Inferior parietal cortex (tissue), 1 donor: ENCODE measurements at regions not wholly inside any gene's neighbourhood (a gene's known extent, or its start where the extent isn't known, plus 50 kb on each side); places are given as distances from the start of the nearest gene placed in this dataset.
"Not testable (repeated sequence)": the region's sequence is repeated elsewhere in the genome, so short reads cannot be mapped to it uniquely, and the experiment has no call there.

Experiments
- DNase-seq: peaks from one replicate; pipeline ENCODE4 v3.0.0-alpha.2; 2016; ENCODE audit errors: extremely low spot score

GRCh38 chrX:137882960-137883359 lies 317.0 kb downstream of the ZIC3 start:
- no peak for DNase-seq

- DNase-seq = not testable (repeated sequence)
These were observed 318.9 kb downstream of the ZIC3 start for GRCh38 chrX:137884813-137885212.

- no peak for DNase-seq
These were observed 325.5 kb downstream of the ZIC3 start for GRCh38 chrX:137891431-137891830.

GRCh38 chrX:137896123-137896522 lies 330.2 kb downstream of the ZIC3 start:
- DNase-seq = no peak

- DNase-seq = no peak
These were observed 349.5 kb downstream of the ZIC3 start for GRCh38 chrX:137915466-137915865.

- DNase-seq = no peak
These were observed 350.3 kb downstream of the ZIC3 start for GRCh38 chrX:137916090-137916746.

GRCh38 chrX:137926090-137926489 lies 360.2 kb downstream of the ZIC3 start:
- DNase-seq = peak; percentile 10

GRCh38 chrX:137929951-137930350 lies 364.0 kb downstream of the ZIC3 start:
- DNase-seq = no peak

GRCh38 chrX:137930533-137930932 lies 364.6 kb downstream of the ZIC3 start:
- no peak for DNase-seq

GRCh38 chrX:137934214-137934613 lies 368.3 kb downstream of the ZIC3 start:
- not testable (repeated sequence) for DNase-seq

GRCh38 chrX:137934887-137935286 lies 369.0 kb downstream of the ZIC3 start:
- not testable (repeated sequence) for DNase-seq

GRCh38 chrX:137945470-137945869 lies 379.5 kb downstream of the ZIC3 start:
- DNase-seq = no peak

GRCh38 chrX:137969191-137969590 lies 403.3 kb downstream of the ZIC3 start:
- DNase-seq = no peak

GRCh38 chrX:137982472-137983172 lies 416.7 kb downstream of the ZIC3 start:
- DNase-seq = no peak

- no peak for DNase-seq
These were observed 422.5 kb downstream of the ZIC3 start for GRCh38 chrX:137988470-137988869.

- no peak for DNase-seq
These were observed 432.7 kb downstream of the ZIC3 start for GRCh38 chrX:137998619-137999018.

- DNase-seq = no peak
These were observed 433.1 kb downstream of the ZIC3 start for GRCh38 chrX:137999071-137999470.

- DNase-seq = no peak
These were observed 433.6 kb downstream of the ZIC3 start for GRCh38 chrX:137999552-137999951.

- DNase-seq = no peak
These were observed 435.3 kb downstream of the ZIC3 start for GRCh38 chrX:138001226-138001625.

- DNase-seq = no peak
These were observed 440.3 kb downstream of the ZIC3 start for GRCh38 chrX:138006180-138006579.

GRCh38 chrX:138008281-138008680 lies 442.4 kb downstream of the ZIC3 start:
- DNase-seq = no peak

GRCh38 chrX:138011468-138011867 lies 445.5 kb downstream of the ZIC3 start:
- DNase-seq = no peak

GRCh38 chrX:138014577-138014976 lies 448.6 kb downstream of the ZIC3 start:
- no peak for DNase-seq
